GM12865 (cell line): ENCODE measurements at regions not wholly inside any gene's neighbourhood (a gene's known extent, or its start where the extent isn't known, plus 50 kb on each side); places are given as distances from the start of the nearest gene placed in this dataset.

Source experiments
- DNase-seq: peaks from one replicate; pipeline ENCODE4 v3.0.0; 2010; ENCODE audit warnings: low read depth
- H3K4me3 ChIP-seq: 2 replicates; pipeline ENCODE4 v1.5.1; 2011; ENCODE audit warnings: mild to moderate bottlenecking, low read depth, low read length, control low read depth
- CTCF ChIP-seq: IDR thresholded peaks from 2 replicates; pipeline ENCODE4 v1.5.1; 2011; ENCODE audit warnings: low read length, control low read depth, low read depth, inconsistent platforms; ENCODE audit not compliant: insufficient read depth; ENCODE audit errors: missing control alignments

DNA sequence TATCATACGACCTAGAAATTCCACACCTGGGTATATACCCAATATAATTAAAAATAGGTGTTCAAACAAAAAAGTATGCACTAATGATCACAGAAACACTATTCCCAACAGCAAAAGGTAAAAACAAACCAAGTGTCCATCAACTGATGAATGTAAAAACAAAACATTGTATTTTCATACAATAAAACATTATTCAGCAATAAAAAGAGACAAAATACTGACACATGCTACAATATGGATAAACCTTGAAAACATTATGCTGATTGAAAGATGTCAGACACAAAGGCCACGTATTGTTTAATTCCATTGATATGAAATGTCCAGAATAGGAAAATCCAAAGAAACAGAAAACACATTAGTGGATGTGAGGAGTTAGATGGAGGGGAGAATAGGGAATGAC is 71.0 kb downstream of the RPL22L1 start:
- TF ChIP-seq CTCF: no peak
- no peak overlapping the region for H3K4me3 ChIP-seq
- DNase-seq: no peak

- no peak overlapping the region for H3K4me3 ChIP-seq
- DNase-seq: no peak
- no peak for TF ChIP-seq CTCF
Measured at GRCh38 chr3:170797685-170798084, 72.3 kb downstream of the RPL22L1 start.

- DNase-seq: no peak
- H3K4me3 ChIP-seq: no peak overlapping the region
- no peak for TF ChIP-seq CTCF
Measured at GRCh38 chr3:170792471-170792870, 77.5 kb downstream of the RPL22L1 start.

- H3K4me3 ChIP-seq: no peak overlapping the region
- DNase-seq: no peak
- TF ChIP-seq CTCF: no peak
Measured at GRCh38 chr3:170790647-170791046, 79.3 kb downstream of the RPL22L1 start.

DNA sequence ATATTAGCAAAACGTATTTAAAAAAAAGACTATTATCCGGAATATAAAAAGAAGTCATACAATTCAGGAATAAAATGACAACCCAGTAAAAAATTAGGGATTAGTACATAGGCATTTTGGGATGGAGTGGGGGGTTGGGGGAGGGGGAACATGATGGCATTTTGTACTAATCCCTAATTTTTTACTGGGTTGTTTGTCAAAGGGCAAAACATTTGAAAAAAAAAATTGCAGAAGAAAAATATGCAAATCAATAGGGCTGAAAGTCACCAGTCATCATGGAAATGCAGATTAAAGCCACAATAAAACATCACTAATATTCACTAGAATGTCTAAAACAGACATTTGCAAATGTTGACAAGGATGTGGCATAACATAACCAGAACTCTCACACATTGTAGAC is 82.5 kb downstream of the RPL22L1 start:
- no peak overlapping the region for H3K4me3 ChIP-seq
- no peak for TF ChIP-seq CTCF
- DNase-seq: no peak

DNA sequence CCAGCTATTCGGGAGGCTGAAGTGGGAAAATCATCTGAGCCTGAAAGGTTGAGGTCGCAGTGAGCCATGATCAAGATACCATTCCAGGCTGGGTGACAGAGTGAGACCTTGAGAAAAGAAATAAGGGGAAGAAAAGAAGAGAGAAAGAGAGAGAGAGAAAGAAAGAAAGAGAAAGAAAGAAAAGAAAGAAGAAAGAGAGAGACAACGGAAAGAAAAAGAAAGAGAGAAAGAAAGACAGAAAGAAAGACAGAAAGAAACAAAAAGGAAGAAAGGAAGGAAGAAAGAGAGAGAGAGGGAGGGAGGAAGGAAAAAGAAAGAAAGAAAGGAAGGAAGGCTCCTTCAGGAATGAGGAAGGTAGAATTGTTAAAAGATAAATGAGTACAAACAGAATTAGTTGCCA is 84.5 kb downstream of the RPL22L1 start:
- DNase-seq: no peak
- H3K4me3 ChIP-seq: no peak overlapping the region
- TF ChIP-seq CTCF: no peak

GRCh38 chr3:170784406-170784805 is 85.6 kb downstream of the RPL22L1 start:
- no peak overlapping the region for H3K4me3 ChIP-seq
- no peak for TF ChIP-seq CTCF
- DNase-seq: no peak
